GM23248 (cell line): ENCODE measurements at regions not wholly inside any gene's neighbourhood (a gene's known extent, or its start where the extent isn't known, plus 50 kb on each side); places are given as distances from the start of the nearest gene placed in this dataset.

ENCODE experiments used
- EZH2 ChIP-seq: fragments of 200-600 bp; sonication (generic); IDR thresholded peaks from 2 replicates; pipeline ENCODE4 v1.6.1; 2018; ENCODE audit warnings: antibody characterized with exemption, mild to moderate bottlenecking; ENCODE audit not compliant: insufficient read depth, poor library complexity, severe bottlenecking
- EZH2phosphoT487 ChIP-seq: fragments of 200-600 bp; sonication (generic); IDR thresholded peaks from 2 replicates; pipeline ENCODE4 v1.6.1; 2018; ENCODE audit warnings: antibody characterized with exemption, moderate library complexity, mild to moderate bottlenecking, low read depth; ENCODE audit not compliant: insufficient read depth

DNA sequence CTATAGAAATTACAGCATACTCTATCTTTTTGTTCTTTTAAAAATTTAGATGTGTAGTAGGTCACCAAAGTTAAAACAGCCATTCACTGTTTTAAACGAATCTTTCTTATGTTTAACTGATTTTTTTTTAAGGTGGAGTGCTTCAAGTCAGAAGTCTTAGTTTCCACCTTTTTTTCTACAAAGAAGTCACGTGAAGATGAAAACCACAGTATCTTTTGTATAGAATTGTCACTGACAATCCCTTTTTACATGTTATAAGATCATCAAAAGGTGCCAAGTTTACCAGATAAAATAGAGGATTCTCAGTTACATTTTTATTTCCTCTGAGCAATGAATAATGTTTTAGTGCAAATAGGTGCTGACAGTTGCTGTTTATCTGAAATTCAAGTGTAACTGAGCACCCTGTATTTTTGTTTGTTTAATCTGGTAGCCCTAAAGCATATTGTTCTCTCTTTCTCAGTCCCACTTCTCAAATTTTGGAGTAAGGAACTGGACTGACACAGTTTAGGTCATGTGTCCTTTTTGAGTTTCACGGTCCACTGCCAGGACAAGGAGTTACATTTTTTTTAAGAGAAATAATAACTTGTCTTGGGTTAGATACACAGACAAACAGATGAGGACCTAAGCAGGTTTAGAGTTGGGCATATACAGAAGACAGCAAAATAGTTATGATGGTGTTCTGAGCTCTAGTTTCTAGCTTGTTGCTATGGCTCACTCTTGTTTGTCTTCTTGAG, 233.2 kb upstream of the MBL2 start:
- TF ChIP-seq EZH2phosphoT487 = no peak
- TF ChIP-seq EZH2 = no peak
